HEK293 (cell line): ENCODE measurements at regions not wholly inside any gene's neighbourhood (a gene's known extent, or its start where the extent isn't known, plus 50 kb on each side); places are given as distances from the start of the nearest gene placed in this dataset.

Experiments used
- CTCF ChIA-PET: fragments of 350-600 bp; formaldehyde crosslinking; extraction: SDS; loops from one replicate; lab custom pipeline; 2021; ENCODE audit warnings: antibody characterized with exemption; lab: Yijun Ruan, JAX
- POLR2A ChIA-PET: fragments of 300-600 bp; formaldehyde crosslinking; extraction: SDS; loops from one replicate; lab custom pipeline; 2020; ENCODE audit warnings: antibody characterized with exemption, inconsistent platforms; lab: Yijun Ruan, JAX
- H3K27ac ChIP-seq: fragments of 200-500 bp; sonication (Bioruptor generic); 2 replicates; pipeline ENCODE4 v1.5.1; 2014; ENCODE audit warnings: low read depth, low read length, control low read depth, inconsistent platforms; ENCODE audit errors: extremely low read depth
- H3K36me3 ChIP-seq, 2 experiments: fragments of 200-500 bp in 1 of 2; sonication (Bioruptor generic) in 1 of 2; 1 replicate in 1 of 2; 2 replicates in 1 of 2; pipeline ENCODE4 v1.5.1; 2014 to 2017; ENCODE audit warnings: inconsistent platforms in 2 of 2, low read length in 2 of 2; ENCODE audit not compliant: control insufficient read depth in 2 of 2, insufficient read depth in 1 of 2
- H3K4me1 ChIP-seq: fragments of 200-500 bp; sonication (Bioruptor generic); 2 replicates; pipeline ENCODE4 v1.5.1; 2014; ENCODE audit warnings: mild to moderate bottlenecking, low read length, inconsistent platforms; ENCODE audit not compliant: control insufficient read depth, insufficient read depth
- H3K4me3 ChIP-seq: 2 replicates; pipeline ENCODE4 v1.5.1; 2011; ENCODE audit warnings: low read depth, mild to moderate bottlenecking, control low read depth, low read length, moderate library complexity
- H3K9me3 ChIP-seq: fragments of 200-500 bp; sonication (Bioruptor generic); 2 replicates; pipeline ENCODE4 v1.5.1; 2014; ENCODE audit warnings: low read depth, low read length, inconsistent platforms; ENCODE audit not compliant: control insufficient read depth, insufficient read depth
- KLF7 ChIP-seq: fragments of 450-650 bp; formaldehyde crosslinking; IDR thresholded peaks from 2 replicates; pipeline ENCODE4 v1.5.1; 2016; ENCODE audit warnings: missing biosample characterization, missing genetic modification characterization, borderline replicate concordance
- MEIS1 ChIP-seq: sonication (generic); formaldehyde crosslinking; IDR thresholded peaks from 2 replicates; pipeline ENCODE4 v1.8.1; 2022; ENCODE audit warnings: missing genetic modification reagents, mild to moderate bottlenecking, borderline replicate concordance
- SP3 ChIP-seq: fragments of 450-650 bp; formaldehyde crosslinking; IDR thresholded peaks from 2 replicates; pipeline ENCODE4 v1.5.1; 2016; ENCODE audit warnings: missing biosample characterization, missing genetic modification characterization
- TCF7L2 ChIP-seq: IDR thresholded peaks from 2 replicates; pipeline ENCODE4 v1.6.1; 2011; ENCODE audit warnings: low read depth, mild to moderate bottlenecking, inconsistent platforms, low read length, moderate library complexity, borderline replicate concordance
- ZBTB21 ChIP-seq: fragments of 450-650 bp; formaldehyde crosslinking; IDR thresholded peaks from 2 replicates; pipeline ENCODE4 v1.5.1; 2017; ENCODE audit warnings: missing biosample characterization, missing genetic modification characterization
- ZNF157 ChIP-seq: fragments of 450-650 bp; formaldehyde crosslinking; IDR thresholded peaks from 2 replicates; pipeline ENCODE4 v1.5.1; 2016; ENCODE audit warnings: missing biosample characterization, missing genetic modification characterization
- ZNF274 ChIP-seq, 2 experiments: fragments of 200-500 bp in 1 of 2; fragments of 450-650 bp in 1 of 2; sonication (Bioruptor generic) in 1 of 2; formaldehyde crosslinking in 1 of 2; IDR thresholded peaks; 2 replicates each; pipeline versions ENCODE4 v1.5.1 to v1.6.1; 2014 to 2016; ENCODE audit warnings: borderline replicate concordance in 1 of 2, inconsistent platforms in 1 of 2, low read length in 1 of 2, missing biosample characterization in 1 of 2, missing genetic modification characterization in 1 of 2
- ZNF513 ChIP-seq: fragments of 450-650 bp; IDR thresholded peaks from 2 replicates; pipeline ENCODE4 v1.5.1; 2018; ENCODE audit warnings: missing biosample characterization, missing genetic modification characterization
- ZNF529 ChIP-seq: fragments of 450-650 bp; formaldehyde crosslinking; IDR thresholded peaks from 2 replicates; pipeline ENCODE4 v1.5.1; 2017; ENCODE audit warnings: missing genetic modification characterization, missing biosample characterization; ENCODE audit not compliant: insufficient replicate concordance
- ZNF549 ChIP-seq: fragments of 450-650 bp; IDR thresholded peaks from 2 replicates; pipeline ENCODE4 v1.5.1; 2018; ENCODE audit warnings: missing biosample characterization, missing genetic modification characterization, mild to moderate bottlenecking, inconsistent platforms, moderate library complexity
- ZNF560 ChIP-seq: fragments of 450-650 bp; formaldehyde crosslinking; IDR thresholded peaks from 2 replicates; pipeline ENCODE4 v1.5.1; 2017; ENCODE audit warnings: missing biosample characterization, missing genetic modification characterization, borderline replicate concordance
- ZNF629 ChIP-seq: fragments of 450-650 bp; formaldehyde crosslinking; IDR thresholded peaks from 2 replicates; pipeline ENCODE4 v1.5.1; 2017; ENCODE audit warnings: missing biosample characterization, missing genetic modification characterization
- ZNF701 ChIP-seq: fragments of 450-650 bp; formaldehyde crosslinking; IDR thresholded peaks from 2 replicates; pipeline ENCODE4 v1.5.1; 2016; ENCODE audit warnings: missing biosample characterization, missing genetic modification characterization
- ZNF785 ChIP-seq: fragments of 450-650 bp; formaldehyde crosslinking; IDR thresholded peaks from 2 replicates; pipeline ENCODE4 v1.5.1; 2016; ENCODE audit warnings: missing biosample characterization, missing genetic modification characterization
- TF ChIP-seq, protein P1 (sequence below): fragments of 450-650 bp; formaldehyde crosslinking; IDR thresholded peaks from 2 replicates; pipeline ENCODE4 v1.5.1; 2016; ENCODE audit warnings: missing biosample characterization, missing genetic modification characterization
- TF ChIP-seq, protein P2 (sequence below): fragments of 450-650 bp; formaldehyde crosslinking; IDR thresholded peaks from 2 replicates; pipeline ENCODE4 v1.5.1; 2016; ENCODE audit warnings: missing biosample characterization, missing genetic modification characterization, low read depth
- TF ChIP-seq, protein P3 (sequence below): fragments of 450-650 bp; formaldehyde crosslinking; IDR thresholded peaks from 2 replicates; pipeline ENCODE4 v1.5.1; 2016; ENCODE audit warnings: missing biosample characterization, missing genetic modification characterization
- TF ChIP-seq, protein P4 (sequence below): fragments of 450-650 bp; formaldehyde crosslinking; conservative IDR thresholded peaks from 2 replicates; pipeline ENCODE4 v1.5.1; 2016; ENCODE audit warnings: low read depth, missing biosample characterization, missing genetic modification characterization
- TF ChIP-seq, protein P5 (sequence below): fragments of 450-650 bp; formaldehyde crosslinking; IDR thresholded peaks from 2 replicates; pipeline ENCODE4 v1.5.1; 2016; ENCODE audit warnings: missing biosample characterization, missing genetic modification characterization

- Histone ChIP-seq H3K36me3 (no peaks in the 10 kb centered on the region), H3K9me3 (no peaks in the 10 kb centered on the region), H3K27ac (no peak overlapping the region), H3K4me1 (no peaks in the 10 kb centered on the region), H3K4me3 (no peak overlapping the region)
- TF ChIP-seq, protein P1, sequence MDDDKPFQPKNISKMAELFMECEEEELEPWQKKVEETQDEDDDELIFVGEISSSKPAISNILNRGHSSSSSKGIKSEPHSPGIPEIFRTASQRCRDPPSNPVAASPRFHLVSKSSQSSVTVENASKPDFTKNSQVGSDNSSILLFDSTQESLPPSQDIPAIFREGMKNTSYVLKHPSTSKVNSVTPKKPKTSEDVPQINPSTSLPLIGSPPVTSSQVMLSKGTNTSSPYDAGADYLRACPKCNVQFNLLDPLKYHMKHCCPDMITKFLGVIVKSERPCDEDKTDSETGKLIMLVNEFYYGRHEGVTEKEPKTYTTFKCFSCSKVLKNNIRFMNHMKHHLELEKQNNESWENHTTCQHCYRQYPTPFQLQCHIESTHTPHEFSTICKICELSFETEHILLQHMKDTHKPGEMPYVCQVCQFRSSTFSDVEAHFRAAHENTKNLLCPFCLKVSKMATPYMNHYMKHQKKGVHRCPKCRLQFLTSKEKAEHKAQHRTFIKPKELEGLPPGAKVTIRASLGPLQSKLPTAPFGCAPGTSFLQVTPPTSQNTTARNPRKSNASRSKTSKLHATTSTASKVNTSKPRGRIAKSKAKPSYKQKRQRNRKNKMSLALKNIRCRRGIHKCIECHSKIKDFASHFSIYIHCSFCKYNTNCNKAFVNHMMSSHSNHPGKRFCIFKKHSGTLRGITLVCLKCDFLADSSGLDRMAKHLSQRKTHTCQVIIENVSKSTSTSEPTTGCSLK (tag by site-specific recombination) = no peak
- TF ChIP-seq, protein P2, sequence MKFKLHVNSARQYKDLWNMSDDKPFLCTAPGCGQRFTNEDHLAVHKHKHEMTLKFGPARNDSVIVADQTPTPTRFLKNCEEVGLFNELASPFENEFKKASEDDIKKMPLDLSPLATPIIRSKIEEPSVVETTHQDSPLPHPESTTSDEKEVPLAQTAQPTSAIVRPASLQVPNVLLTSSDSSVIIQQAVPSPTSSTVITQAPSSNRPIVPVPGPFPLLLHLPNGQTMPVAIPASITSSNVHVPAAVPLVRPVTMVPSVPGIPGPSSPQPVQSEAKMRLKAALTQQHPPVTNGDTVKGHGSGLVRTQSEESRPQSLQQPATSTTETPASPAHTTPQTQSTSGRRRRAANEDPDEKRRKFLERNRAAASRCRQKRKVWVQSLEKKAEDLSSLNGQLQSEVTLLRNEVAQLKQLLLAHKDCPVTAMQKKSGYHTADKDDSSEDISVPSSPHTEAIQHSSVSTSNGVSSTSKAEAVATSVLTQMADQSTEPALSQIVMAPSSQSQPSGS (tag by site-specific recombination) = no peak
- TF ChIP-seq ZNF549 (tag by site-specific recombination) = no peak
- TF ChIP-seq, protein P3, sequence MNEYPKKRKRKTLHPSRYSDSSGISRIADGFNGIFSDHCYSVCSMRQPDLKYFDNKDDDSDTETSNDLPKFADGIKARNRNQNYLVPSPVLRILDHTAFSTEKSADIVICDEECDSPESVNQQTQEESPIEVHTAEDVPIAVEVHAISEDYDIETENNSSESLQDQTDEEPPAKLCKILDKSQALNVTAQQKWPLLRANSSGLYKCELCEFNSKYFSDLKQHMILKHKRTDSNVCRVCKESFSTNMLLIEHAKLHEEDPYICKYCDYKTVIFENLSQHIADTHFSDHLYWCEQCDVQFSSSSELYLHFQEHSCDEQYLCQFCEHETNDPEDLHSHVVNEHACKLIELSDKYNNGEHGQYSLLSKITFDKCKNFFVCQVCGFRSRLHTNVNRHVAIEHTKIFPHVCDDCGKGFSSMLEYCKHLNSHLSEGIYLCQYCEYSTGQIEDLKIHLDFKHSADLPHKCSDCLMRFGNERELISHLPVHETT (tag by site-specific recombination) = no peak
- TF ChIP-seq ZBTB21 (tag by site-specific recombination) = no peak
- TF ChIP-seq, protein P4, sequence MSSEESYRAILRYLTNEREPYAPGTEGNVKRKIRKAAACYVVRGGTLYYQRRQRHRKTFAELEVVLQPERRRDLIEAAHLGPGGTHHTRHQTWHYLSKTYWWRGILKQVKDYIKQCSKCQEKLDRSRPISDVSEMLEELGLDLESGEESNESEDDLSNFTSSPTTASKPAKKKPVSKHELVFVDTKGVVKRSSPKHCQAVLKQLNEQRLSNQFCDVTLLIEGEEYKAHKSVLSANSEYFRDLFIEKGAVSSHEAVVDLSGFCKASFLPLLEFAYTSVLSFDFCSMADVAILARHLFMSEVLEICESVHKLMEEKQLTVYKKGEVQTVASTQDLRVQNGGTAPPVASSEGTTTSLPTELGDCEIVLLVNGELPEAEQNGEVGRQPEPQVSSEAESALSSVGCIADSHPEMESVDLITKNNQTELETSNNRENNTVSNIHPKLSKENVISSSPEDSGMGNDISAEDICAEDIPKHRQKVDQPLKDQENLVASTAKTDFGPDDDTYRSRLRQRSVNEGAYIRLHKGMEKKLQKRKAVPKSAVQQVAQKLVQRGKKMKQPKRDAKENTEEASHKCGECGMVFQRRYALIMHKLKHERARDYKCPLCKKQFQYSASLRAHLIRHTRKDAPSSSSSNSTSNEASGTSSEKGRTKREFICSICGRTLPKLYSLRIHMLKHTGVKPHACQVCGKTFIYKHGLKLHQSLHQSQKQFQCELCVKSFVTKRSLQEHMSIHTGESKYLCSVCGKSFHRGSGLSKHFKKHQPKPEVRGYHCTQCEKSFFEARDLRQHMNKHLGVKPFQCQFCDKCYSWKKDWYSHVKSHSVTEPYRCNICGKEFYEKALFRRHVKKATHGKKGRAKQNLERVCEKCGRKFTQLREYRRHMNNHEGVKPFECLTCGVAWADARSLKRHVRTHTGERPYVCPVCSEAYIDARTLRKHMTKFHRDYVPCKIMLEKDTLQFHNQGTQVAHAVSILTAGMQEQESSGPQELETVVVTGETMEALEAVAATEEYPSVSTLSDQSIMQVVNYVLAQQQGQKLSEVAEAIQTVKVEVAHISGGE (tag by site-specific recombination) = no peak
- no peak for TF ChIP-seq ZNF560
- TF ChIP-seq ZNF785 (tag by site-specific recombination) = no peak
- no peak for TF ChIP-seq MEIS1 (CRISPR knock-in tag)
- no peak for TF ChIP-seq ZNF513 (tag by site-specific recombination)
- TF ChIP-seq KLF7 (tag by site-specific recombination) = no peak
- no peak for TF ChIP-seq ZNF629 (tag by site-specific recombination)
- TF ChIP-seq ZNF529 (tag by site-specific recombination) = no peak
- no peak for TF ChIP-seq SP3
- TF ChIP-seq ZNF157 (tag by site-specific recombination) = no peak
- TF ChIP-seq ZNF274 (IDR thresholded peaks at IDR 0.05; ENCODE audit: low read length) = no peak
- TF ChIP-seq ZNF274 (tag by site-specific recombination; IDR thresholded peaks at IDR 0.05; ENCODE audit: borderline replicate concordance) = no peak
- TF ChIP-seq, protein P5, sequence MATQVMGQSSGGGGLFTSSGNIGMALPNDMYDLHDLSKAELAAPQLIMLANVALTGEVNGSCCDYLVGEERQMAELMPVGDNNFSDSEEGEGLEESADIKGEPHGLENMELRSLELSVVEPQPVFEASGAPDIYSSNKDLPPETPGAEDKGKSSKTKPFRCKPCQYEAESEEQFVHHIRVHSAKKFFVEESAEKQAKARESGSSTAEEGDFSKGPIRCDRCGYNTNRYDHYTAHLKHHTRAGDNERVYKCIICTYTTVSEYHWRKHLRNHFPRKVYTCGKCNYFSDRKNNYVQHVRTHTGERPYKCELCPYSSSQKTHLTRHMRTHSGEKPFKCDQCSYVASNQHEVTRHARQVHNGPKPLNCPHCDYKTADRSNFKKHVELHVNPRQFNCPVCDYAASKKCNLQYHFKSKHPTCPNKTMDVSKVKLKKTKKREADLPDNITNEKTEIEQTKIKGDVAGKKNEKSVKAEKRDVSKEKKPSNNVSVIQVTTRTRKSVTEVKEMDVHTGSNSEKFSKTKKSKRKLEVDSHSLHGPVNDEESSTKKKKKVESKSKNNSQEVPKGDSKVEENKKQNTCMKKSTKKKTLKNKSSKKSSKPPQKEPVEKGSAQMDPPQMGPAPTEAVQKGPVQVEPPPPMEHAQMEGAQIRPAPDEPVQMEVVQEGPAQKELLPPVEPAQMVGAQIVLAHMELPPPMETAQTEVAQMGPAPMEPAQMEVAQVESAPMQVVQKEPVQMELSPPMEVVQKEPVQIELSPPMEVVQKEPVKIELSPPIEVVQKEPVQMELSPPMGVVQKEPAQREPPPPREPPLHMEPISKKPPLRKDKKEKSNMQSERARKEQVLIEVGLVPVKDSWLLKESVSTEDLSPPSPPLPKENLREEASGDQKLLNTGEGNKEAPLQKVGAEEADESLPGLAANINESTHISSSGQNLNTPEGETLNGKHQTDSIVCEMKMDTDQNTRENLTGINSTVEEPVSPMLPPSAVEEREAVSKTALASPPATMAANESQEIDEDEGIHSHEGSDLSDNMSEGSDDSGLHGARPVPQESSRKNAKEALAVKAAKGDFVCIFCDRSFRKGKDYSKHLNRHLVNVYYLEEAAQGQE (tag by site-specific recombination) = no peak
- no peak for TF ChIP-seq TCF7L2
- TF ChIP-seq ZNF701 (tag by site-specific recombination) = no peak
- ChIA-PET POLR2A (interaction anchor here (0.6 kb wide), 1 partner anchor 208 kb away, joined by 3 read pairs; no protein-coding TSS in a partner anchor), CTCF (no interaction called here)
These were observed 324.6 kb upstream of the CDH11 start for GRCh38 chr16:65446427-65446826.
